H1 (cell line): ENCODE measurements at regions not wholly inside any gene's neighbourhood (a gene's known extent, or its start where the extent isn't known, plus 50 kb on each side); places are given as distances from the start of the nearest gene placed in this dataset.

Source experiments
- CTCF ChIA-PET: fragments of 300-600 bp; sonication (Branson Sonifier 250); formaldehyde crosslinking; loops from one replicate; lab custom pipeline; 2021; ENCODE audit not compliant: partially characterized antibody; lab: Charles Lee
- POLR2A ChIA-PET: fragments of 300-600 bp; sonication (Branson Sonifier 250); formaldehyde crosslinking; loops from one replicate; lab custom pipeline; 2021; ENCODE audit warnings: inconsistent platforms; ENCODE audit not compliant: partially characterized antibody; lab: Charles Lee
- DNase-seq, 2 experiments: peaks; one replicate each; pipeline versions ENCODE4 v3.0.0 to v3.0.0-alpha.2; 2010 to 2022; ENCODE audit warnings: low spot score in 2 of 2, low read depth in 1 of 2, mixed read lengths in 1 of 2
- FAIRE-seq: peaks from 2 replicates; lab custom pipeline; 2011; peaks lifted over from hg19 to GRCh38; lab: Jason Lieb, UNC
- H2AFZ ChIP-seq: 2 replicates; pipeline ENCODE4 v1.8.1; 2012; ENCODE audit warnings: low read length, inconsistent platforms
- H2AK5ac ChIP-seq: 2 replicates; pipeline ENCODE4 v1.6.1; 2013; ENCODE audit warnings: low read depth, low read length
- H2BK120ac ChIP-seq: replicated peaks from 2 replicates; pipeline ENCODE3; 2013; ENCODE audit warnings: low read depth, low read length, inconsistent platforms
- H2BK12ac ChIP-seq: 2 replicates; pipeline ENCODE4 v1.6.1; 2013; ENCODE audit warnings: low read depth, low read length
- H2BK15ac ChIP-seq: 2 replicates; pipeline ENCODE4 v1.6.1; 2013; ENCODE audit warnings: low read length
- H2BK20ac ChIP-seq: 2 replicates; pipeline ENCODE4 v1.6.1; 2013; ENCODE audit warnings: low read length
- H2BK5ac ChIP-seq: 2 replicates; pipeline ENCODE4 v1.6.1; 2013; ENCODE audit warnings: low read depth, low read length
- H3K14ac ChIP-seq: 2 replicates; pipeline ENCODE4 v1.6.1; 2013; ENCODE audit warnings: inconsistent platforms; ENCODE audit not compliant: insufficient read length
- H3K18ac ChIP-seq: 2 replicates; pipeline ENCODE4 v1.6.1; 2013; ENCODE audit warnings: low read length; ENCODE audit errors: extremely low read depth
- H3K23ac ChIP-seq: 2 replicates; pipeline ENCODE4 v1.6.1; 2013; ENCODE audit warnings: inconsistent platforms; ENCODE audit not compliant: insufficient read length
- H3K23me2 ChIP-seq: 2 replicates; pipeline ENCODE4 v1.6.1; 2013; ENCODE audit warnings: low read depth, low read length
- H3K27ac ChIP-seq: 2 replicates; pipeline ENCODE4 v1.6.1; 2011; ENCODE audit warnings: low read depth, low read length, inconsistent platforms
- H3K27me3 ChIP-seq, 4 experiments: replicated peaks in 1 of 4; 1 replicate in 1 of 4; 2 replicates in 3 of 4; pipeline versions ENCODE4 v1.6.1 to v1.8.1; 2011 to 2013; ENCODE audit warnings: low read length in 3 of 4, mild to moderate bottlenecking in 3 of 4, inconsistent platforms in 2 of 4, mixed read lengths in 2 of 4, moderate library complexity in 1 of 4; ENCODE audit not compliant: control insufficient read depth in 3 of 4, insufficient read depth in 3 of 4; ENCODE audit errors: extremely low read depth in 1 of 4
- H3K36me3 ChIP-seq, 4 experiments: 2 replicates each; pipeline versions ENCODE4 v1.6.1 to v1.8.1; 2011 to 2013; ENCODE audit warnings: mild to moderate bottlenecking in 4 of 4, low read length in 3 of 4, moderate library complexity in 2 of 4, control low read depth in 1 of 4, inconsistent platforms in 1 of 4; ENCODE audit not compliant: insufficient read depth in 4 of 4, control insufficient read depth in 2 of 4
- H3K4ac ChIP-seq: replicated peaks from 2 replicates; pipeline ENCODE3; 2013; ENCODE audit warnings: low read length, low read depth, mixed read lengths, inconsistent platforms; ENCODE audit not compliant: insufficient read length
- H3K4me1 ChIP-seq, 4 experiments: replicated peaks in 1 of 4; 1 replicate in 1 of 4; 2 replicates in 3 of 4; pipeline versions ENCODE4 v1.6.1 to v1.8.1; 2011 to 2013; ENCODE audit warnings: low read length in 3 of 4, inconsistent platforms in 2 of 4, mixed read lengths in 1 of 4; ENCODE audit not compliant: insufficient read depth in 4 of 4, control insufficient read depth in 3 of 4
- H3K4me2 ChIP-seq, 2 experiments: 2 replicates each; pipeline versions ENCODE4 v1.6.1 to v1.8.1; 2011 to 2013; ENCODE audit warnings: low read depth in 2 of 2, low read length in 2 of 2, control low read depth in 1 of 2, inconsistent platforms in 1 of 2, mild to moderate bottlenecking in 1 of 2; ENCODE audit not compliant: insufficient read depth in 1 of 2
- H3K4me3 ChIP-seq, 4 experiments: fragments of 200-600, 300-600 bp in 1 of 4; sonication (generic), shearing (Covaris generic), sonication (Bioruptor Twin) in 1 of 4; 2 replicates each; pipeline versions ENCODE4 v1.5.1 to v1.8.1; 2011 to 2016; ENCODE audit warnings: low read length in 4 of 4, low read depth in 3 of 4, control low read depth in 2 of 4, inconsistent platforms in 2 of 4, mild to moderate bottlenecking in 2 of 4, mixed read lengths in 1 of 4, moderate library complexity in 1 of 4; ENCODE audit not compliant: insufficient read depth in 2 of 4; ENCODE audit errors: extremely low read depth in 1 of 4
- H3K56ac ChIP-seq: replicated peaks from 2 replicates; pipeline ENCODE3; 2013; ENCODE audit warnings: low read depth, mild to moderate bottlenecking, mixed read lengths, low read length, inconsistent platforms; ENCODE audit not compliant: insufficient read length
- H3K79me1 ChIP-seq: 2 replicates; pipeline ENCODE4 v1.6.1; 2013; ENCODE audit warnings: low read depth, low read length, control low read depth
- H3K79me2 ChIP-seq, 2 experiments: 2 replicates each; pipeline versions ENCODE4 v1.6.1 to v1.8.1; 2012 to 2013; ENCODE audit warnings: low read length in 2 of 2, mild to moderate bottlenecking in 2 of 2, inconsistent platforms in 1 of 2; ENCODE audit not compliant: insufficient read depth in 2 of 2, control insufficient read depth in 1 of 2
- H3K9ac ChIP-seq, 4 experiments: replicated peaks in 1 of 4; 1 replicate in 1 of 4; 2 replicates in 3 of 4; pipeline versions ENCODE4 v1.6.1 to v1.8.1; 2011 to 2013; ENCODE audit warnings: low read depth in 3 of 4, low read length in 3 of 4, control low read depth in 2 of 4, mild to moderate bottlenecking in 2 of 4, moderate library complexity in 2 of 4, inconsistent platforms in 1 of 4; ENCODE audit errors: extremely low read depth in 1 of 4
- H3K9me3 ChIP-seq, 2 experiments: 2 replicates each; pipeline versions ENCODE4 v1.6.1 to v1.8.1; 2012 to 2013; ENCODE audit warnings: mild to moderate bottlenecking in 2 of 2, moderate library complexity in 2 of 2, control low read depth in 1 of 2, inconsistent platforms in 1 of 2, low read depth in 1 of 2, low read length in 1 of 2, mixed read lengths in 1 of 2; ENCODE audit not compliant: insufficient read depth in 2 of 2
- H4K20me1 ChIP-seq, 2 experiments: replicated peaks in 1 of 2; 2 replicates each; pipeline versions ENCODE3 to v1.8.1; 2011 to 2013; ENCODE audit warnings: inconsistent platforms in 2 of 2, low read length in 2 of 2, mild to moderate bottlenecking in 1 of 2; ENCODE audit not compliant: insufficient read depth in 2 of 2, control insufficient read depth in 1 of 2
- H4K5ac ChIP-seq: 2 replicates; pipeline ENCODE4 v1.6.1; 2013; ENCODE audit warnings: low read length, low read depth, mixed read lengths, inconsistent platforms; ENCODE audit not compliant: insufficient read length
- H4K8ac ChIP-seq: 2 replicates; pipeline ENCODE4 v1.8.0; 2013; ENCODE audit warnings: mild to moderate bottlenecking, moderate library complexity, low read length, inconsistent platforms; ENCODE audit not compliant: insufficient read depth; ENCODE audit errors: extremely low read depth
- H4K91ac ChIP-seq: replicated peaks from 2 replicates; pipeline ENCODE3; 2013; ENCODE audit warnings: low read length, mixed read lengths, inconsistent platforms; ENCODE audit not compliant: insufficient read length
- SIX5 ChIP-seq: IDR thresholded peaks from 2 replicates; pipeline ENCODE4 v1.6.1; 2011; ENCODE audit warnings: mild to moderate bottlenecking, low read depth, low read length
- WGBS, 2 experiments: shearing (Covaris generic) in 1 of 2; methylation state at CpG; one replicate each; pipeline versions ENCODE4 v1.1.6 to v1.1.7; 2013 to 2015; ENCODE audit warnings: low lambda C conversion rate in 2 of 2, mixed read lengths in 2 of 2, inconsistent platforms in 1 of 2, low coverage in 1 of 2, missing lambda C conversion rate in 1 of 2; ENCODE audit not compliant: insufficient replicate concordance in 2 of 2, insufficient coverage in 1 of 2, insufficient read length in 1 of 2; ENCODE audit errors: extremely low coverage in 1 of 2, missing lambda C conversion rate in 1 of 2; 5-methylcytosine and 5-hydroxymethylcytosine counted together

- CTCF ChIA-PET = interaction anchor here (0.6 kb wide), 1 partner anchor 33 kb away, joined by 3 read pairs; no protein-coding TSS in a partner anchor
- TF ChIP-seq SIX5 = no peak
Observed at GRCh38 chr6:22800451-22800850, 231.1 kb downstream of the HDGFL1 start.

More at GRCh38 chr6:22800451-22800850, 231.1 kb downstream of the HDGFL1 start:
- Histone ChIP-seq H3K79me1 (no peaks in the 10 kb centered on the region), H3K4me2 (no peak overlapping the region), H3K14ac (no peak overlapping the region), H2BK20ac (no peak overlapping the region), H3K23ac (no peak overlapping the region), H2AFZ (no peak overlapping the region), H3K23me2 (no peaks in the 10 kb centered on the region), H3K4me3 (no peak overlapping the region), H4K5ac (no peak overlapping the region), H3K9ac (no peak overlapping the region), H3K9me3 (no peaks in the 10 kb centered on the region; a peak in 1 of 4 replicates), H2BK12ac (no peak overlapping the region), H3K4ac (no peak overlapping the region), H4K8ac (no peak overlapping the region), H2AK5ac (no peak overlapping the region), H2BK5ac (no peak overlapping the region), H3K18ac (no peak overlapping the region), H3K27me3 (no peaks in the 10 kb centered on the region), H2BK120ac (no peak overlapping the region), H4K91ac (no peak overlapping the region), H3K79me2 (no peaks in the 10 kb centered on the region), H3K4me1 (no peaks in the 10 kb centered on the region), H3K56ac (no peak overlapping the region), H2BK15ac (no peak overlapping the region), H3K27ac (no peak overlapping the region), H4K20me1 (no peaks in the 10 kb centered on the region), H3K36me3 (no peaks in the 10 kb centered on the region)
- WGBS, 2 experiments = 92% methylated on average over 1 of the region's 1 CpG; no CpG with 5 or more reads in 1 of the 2 experiments
- FAIRE-seq = no peak
- DNase-seq = no peak
- POLR2A ChIA-PET = no interaction called here
